H9 (cell line): ENCODE measurements at regions not wholly inside any gene's neighbourhood (a gene's known extent, or its start where the extent isn't known, plus 50 kb on each side); places are given as distances from the start of the nearest gene placed in this dataset.

Source experiments
- DNase-seq: peaks from one replicate; pipeline ENCODE4 v3.0.0-alpha.2; 2017
- H2AFZ ChIP-seq: one replicate; pipeline ENCODE4 v1.6.1; 2013; ENCODE audit warnings: mild to moderate bottlenecking, low read length, control low read depth, moderate library complexity
- H2AK5ac ChIP-seq: 2 replicates; pipeline ENCODE4 v1.6.1; 2013; ENCODE audit warnings: low read length, control low read depth, mixed read lengths; ENCODE audit not compliant: insufficient read length
- H2BK120ac ChIP-seq: one replicate; pipeline ENCODE4 v1.6.1; 2013; ENCODE audit warnings: low read depth, mild to moderate bottlenecking, low read length, control low read depth, inconsistent platforms; ENCODE audit not compliant: poor library complexity, severe bottlenecking
- H2BK12ac ChIP-seq: 2 replicates; pipeline ENCODE4 v1.6.1; 2013; ENCODE audit warnings: low read length, control low read depth, mixed read lengths, low read depth; ENCODE audit not compliant: insufficient read length
- H2BK15ac ChIP-seq: 2 replicates; pipeline ENCODE4 v1.6.1; 2013; ENCODE audit warnings: low read depth, low read length, control low read depth
- H2BK20ac ChIP-seq: one replicate; pipeline ENCODE4 v1.6.1; 2013; ENCODE audit warnings: low read depth, mild to moderate bottlenecking, low read length, control low read depth, inconsistent platforms; ENCODE audit not compliant: poor library complexity, severe bottlenecking
- H2BK5ac ChIP-seq: 2 replicates; pipeline ENCODE4 v1.6.1; 2013; ENCODE audit warnings: low read length, control low read depth, mixed read lengths; ENCODE audit not compliant: insufficient read length
- H3K14ac ChIP-seq: 2 replicates; pipeline ENCODE4 v1.6.1; 2013; ENCODE audit warnings: low read length, control low read depth; ENCODE audit not compliant: insufficient read depth
- H3K18ac ChIP-seq: 2 replicates; pipeline ENCODE4 v1.6.1; 2013; ENCODE audit warnings: low read depth, mild to moderate bottlenecking, mixed read lengths, low read length, control low read depth; ENCODE audit not compliant: insufficient read length
- H3K23ac ChIP-seq: 2 replicates; pipeline ENCODE4 v1.6.1; 2013; ENCODE audit warnings: low read length, control low read depth, mixed read lengths, low read depth; ENCODE audit not compliant: insufficient read length
- H3K23me2 ChIP-seq: 2 replicates; pipeline ENCODE4 v1.6.1; 2013; ENCODE audit warnings: low read depth, mild to moderate bottlenecking, mixed read lengths, low read length, control low read depth; ENCODE audit not compliant: insufficient read length, poor library complexity, severe bottlenecking
- H3K27ac ChIP-seq: 2 replicates; pipeline ENCODE4 v1.5.1; 2013; ENCODE audit warnings: low read length, control low read depth, mixed read lengths, low read depth; ENCODE audit not compliant: insufficient read length
- H3K27me3 ChIP-seq: 2 replicates; pipeline ENCODE4 v1.6.1; 2013; ENCODE audit warnings: low read length, control low read depth, inconsistent platforms; ENCODE audit not compliant: insufficient read depth
- H3K4ac ChIP-seq: 2 replicates; pipeline ENCODE4 v1.6.1; 2013; ENCODE audit warnings: low read depth, mild to moderate bottlenecking, control low read depth, inconsistent platforms, low read length, moderate library complexity
- H3K4me1 ChIP-seq: 2 replicates; pipeline ENCODE4 v1.6.1; 2013; ENCODE audit warnings: low read length, control low read depth, inconsistent platforms; ENCODE audit not compliant: insufficient read depth
- H3K4me2 ChIP-seq: 2 replicates; pipeline ENCODE4 v1.6.1; 2013; ENCODE audit warnings: low read length, control low read depth, mixed read lengths; ENCODE audit not compliant: insufficient read length, insufficient read depth
- H3K56ac ChIP-seq: 2 replicates; pipeline ENCODE4 v1.6.1; 2013; ENCODE audit warnings: low read depth, mild to moderate bottlenecking, mixed read lengths, low read length, control low read depth; ENCODE audit not compliant: insufficient read length
- H3K79me1 ChIP-seq: 2 replicates; pipeline ENCODE4 v1.6.1; 2013; ENCODE audit warnings: low read depth, mild to moderate bottlenecking, moderate library complexity, low read length, control low read depth, inconsistent platforms; ENCODE audit not compliant: insufficient read depth, poor library complexity, severe bottlenecking
- H3K79me2 ChIP-seq: 2 replicates; pipeline ENCODE4 v1.6.1; 2013; ENCODE audit warnings: low read length, control low read depth, inconsistent platforms; ENCODE audit not compliant: insufficient read depth
- H3K9ac ChIP-seq: 2 replicates; pipeline ENCODE4 v1.6.1; 2013; ENCODE audit warnings: low read length, control low read depth, mixed read lengths; ENCODE audit not compliant: insufficient read length; ENCODE audit errors: extremely low read depth
- H3K9me3 ChIP-seq: one replicate; pipeline ENCODE4 v1.6.1; 2013; ENCODE audit warnings: low read depth, low read length, inconsistent platforms; ENCODE audit not compliant: control insufficient read depth
- H3T11ph ChIP-seq: one replicate; pipeline ENCODE4 v1.6.1; 2013; ENCODE audit warnings: mild to moderate bottlenecking, low read length, control low read depth, inconsistent platforms
- H4K20me1 ChIP-seq: one replicate; pipeline ENCODE4 v1.6.1; 2013; ENCODE audit not compliant: control insufficient read depth, insufficient read length, insufficient read depth
- H4K5ac ChIP-seq: 2 replicates; pipeline ENCODE4 v1.6.1; 2013; ENCODE audit warnings: low read depth, mild to moderate bottlenecking, mixed read lengths, low read length, control low read depth; ENCODE audit not compliant: insufficient read length
- H4K8ac ChIP-seq: replicated peaks from 2 replicates; pipeline ENCODE4 v1.6.1; 2013; ENCODE audit warnings: low read length, control low read depth, mixed read lengths, low read depth; ENCODE audit not compliant: insufficient read length
- H4K91ac ChIP-seq: 2 replicates; pipeline ENCODE4 v1.6.1; 2013; ENCODE audit warnings: low read depth, mild to moderate bottlenecking, moderate library complexity, mixed read lengths, low read length, control low read depth; ENCODE audit not compliant: insufficient read length
- H3K27ac Mint-ChIP-seq, 3 experiments: 2 replicates in 2 of 3; 3 replicates in 1 of 3; pipeline ENCODE4 v1.8.0; 2020 to 2021; ENCODE audit warnings: mixed read lengths in 3 of 3, mild to moderate bottlenecking in 1 of 3, moderate library complexity in 1 of 3
- H3K27me3 Mint-ChIP-seq: 2 replicates; pipeline ENCODE4 v1.8.0; 2021; ENCODE audit warnings: low read depth, mild to moderate bottlenecking, moderate library complexity, mixed read lengths
- H3K36me3 Mint-ChIP-seq, 3 experiments: 2 replicates in 2 of 3; 3 replicates in 1 of 3; pipeline ENCODE4 v1.8.0; 2020 to 2021; ENCODE audit warnings: low read depth in 3 of 3, mixed read lengths in 3 of 3; ENCODE audit not compliant: insufficient read depth in 1 of 3
- H3K4me1 Mint-ChIP-seq, 2 experiments: 2 replicates each; pipeline ENCODE4 v1.8.0; 2020; ENCODE audit warnings: mixed read lengths in 2 of 2
- H3K4me3 Mint-ChIP-seq, 2 experiments: 2 replicates in 1 of 2; 3 replicates in 1 of 2; pipeline ENCODE4 v1.8.0; 2020 to 2021; ENCODE audit warnings: mild to moderate bottlenecking in 2 of 2, mixed read lengths in 2 of 2, moderate library complexity in 1 of 2
- H3K9me3 Mint-ChIP-seq, 2 experiments: 2 replicates in 1 of 2; 3 replicates in 1 of 2; pipeline ENCODE4 v1.8.0; 2020; ENCODE audit warnings: mild to moderate bottlenecking in 2 of 2, mixed read lengths in 2 of 2, moderate library complexity in 1 of 2
- CTCF ChIP-seq: fragments of 200-600 bp; sonication (generic); conservative IDR thresholded peaks from 3 replicates; pipeline ENCODE4 v1.8.0; 2021; ENCODE audit warnings: antibody characterized with exemption, mild to moderate bottlenecking
- WGBS: extraction: QIAGEN DNeasy Blood & Tissue Kit; methylation state at CpG from one replicate; pipeline ENCODE4 v1.1.7; 2013; ENCODE audit warnings: missing lambda C conversion rate, low lambda C conversion rate, mixed read lengths; ENCODE audit not compliant: insufficient read length; ENCODE audit errors: extremely low coverage; 5-methylcytosine and 5-hydroxymethylcytosine counted together

DNA sequence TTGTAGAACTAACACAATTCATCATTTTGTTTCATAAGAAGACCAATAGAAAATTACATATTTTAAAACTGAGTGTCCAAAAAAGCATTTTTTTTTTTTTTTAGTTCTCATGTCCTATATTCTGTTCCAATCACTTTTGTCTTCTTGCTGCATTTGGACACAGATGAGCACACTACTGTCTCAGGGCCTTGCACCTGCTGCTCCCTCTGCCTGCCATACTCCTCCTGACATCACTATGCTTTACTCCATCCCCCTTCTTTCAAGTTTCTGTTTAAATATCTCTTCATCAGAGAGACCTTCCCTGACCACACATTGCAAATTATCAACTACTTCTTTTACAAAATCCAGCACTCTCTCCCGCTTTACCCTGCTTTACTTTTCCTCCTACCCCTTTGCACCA lies 230.7 kb upstream of the GK2 start:
- Histone ChIP-seq H2AFZ (no peak overlapping the region), H4K20me1 (no peaks in the 10 kb centered on the region), H3T11ph (no peak overlapping the region), H3K56ac (no peak overlapping the region), H3K9me3 (no peaks in the 10 kb centered on the region), H3K14ac (no peak overlapping the region), H4K8ac (no peak overlapping the region), H3K4me1 (no peaks in the 10 kb centered on the region; the same call in 1 of the 2 replicates), H3K23me2 (no peaks in the 10 kb centered on the region), H2BK15ac (no peak overlapping the region), H2BK20ac (no peak overlapping the region), H4K5ac (no peak overlapping the region), H4K91ac (no peak overlapping the region), H3K18ac (no peak overlapping the region), H2BK5ac (no peak overlapping the region), H2AK5ac (no peak overlapping the region), H2BK120ac (no peak overlapping the region), H2BK12ac (no peak overlapping the region), H3K4me2 (no peak overlapping the region), H3K79me2 (no peaks in the 10 kb centered on the region), H3K9ac (no peak overlapping the region), H3K4ac (no peak overlapping the region), H3K79me1 (no peaks in the 10 kb centered on the region), H3K27ac (no peak overlapping the region), H3K23ac (no peak overlapping the region), H3K27me3 (no peaks in the 10 kb centered on the region)
- Mint-ChIP-seq H3K9me3 (no peaks in the 10 kb centered on the region), H3K4me3 (no peak overlapping the region), H3K27me3 (no peaks in the 10 kb centered on the region), H3K27ac (peak overlapping the region in 1 of 3 experiments; percentile 10; a peak in 1 of 7 replicates), H3K4me1 (peaks cover 7 to 9% of the 10 kb centered on the region in 2 experiments), H3K36me3 (no peaks in the 10 kb centered on the region)
- TF ChIP-seq CTCF: no peak
- WGBS: no CpG with 5 or more reads among the region's 1 CpG
- no peak for DNase-seq
